SK-N-SH (cell line): ENCODE measurements at regions not wholly inside any gene's neighbourhood (a gene's known extent, or its start where the extent isn't known, plus 50 kb on each side); places are given as distances from the start of the nearest gene placed in this dataset.

ENCODE experiments used
- CTCF ChIA-PET: fragments of 300-600, 350-600 bp; formaldehyde crosslinking; extraction: SDS; loops from one replicate; lab custom pipeline; 2021; lab: Yijun Ruan, JAX
- POLR2A ChIA-PET: fragments of 350-600 bp; sonication (Branson Sonifier 250); formaldehyde crosslinking; extraction: SDS; loops from one replicate; lab custom pipeline; 2020; ENCODE audit warnings: antibody characterized with exemption, inconsistent platforms; lab: Yijun Ruan, JAX
- DNase-seq: peaks from one replicate; pipeline ENCODE4 v3.0.0; 2012
- H2AFZ ChIP-seq: fragments of 200-600 bp; sonication (generic); 2 replicates; pipeline ENCODE4 v1.8.1; 2016; ENCODE audit warnings: antibody characterized with exemption, mild to moderate bottlenecking, low read depth
- H3F3A ChIP-seq: fragments of 200-600 bp; sonication (generic); replicated peaks from 2 replicates; pipeline ENCODE3; 2016; ENCODE audit warnings: antibody characterized with exemption, mild to moderate bottlenecking; ENCODE audit not compliant: insufficient read depth
- H3K27ac ChIP-seq, 2 experiments: fragments of 200-500 bp in 1 of 2; fragments of 200-600 bp in 1 of 2; sonication (Bioruptor generic) in 1 of 2; sonication (generic), shearing (Covaris generic) in 1 of 2; 2 replicates each; pipeline versions ENCODE4 v1.5.1 to v1.6.1; 2014 to 2016; ENCODE audit warnings: low read depth in 2 of 2, inconsistent platforms in 1 of 2, low read length in 1 of 2, mild to moderate bottlenecking in 1 of 2, mixed read lengths in 1 of 2
- H3K27me3 ChIP-seq: fragments of 200-600 bp; sonication (generic), shearing (Covaris generic); 2 replicates; pipeline ENCODE4 v1.6.1; 2016; ENCODE audit warnings: mixed run types; ENCODE audit not compliant: insufficient read depth
- H3K36me3 ChIP-seq, 2 experiments: fragments of 200-500 bp in 1 of 2; fragments of 200-600 bp in 1 of 2; sonication (Bioruptor generic) in 1 of 2; sonication (generic) in 1 of 2; replicated peaks in 1 of 2; 2 replicates each; pipeline versions ENCODE3 to v1.5.1; 2014 to 2016; ENCODE audit warnings: low read length in 1 of 2, mild to moderate bottlenecking in 1 of 2; ENCODE audit not compliant: insufficient read depth in 2 of 2, control insufficient read depth in 1 of 2
- H3K4me1 ChIP-seq, 2 experiments: fragments of 200-500 bp in 1 of 2; fragments of 200-600 bp in 1 of 2; sonication (Bioruptor generic) in 1 of 2; sonication (generic), shearing (Covaris generic) in 1 of 2; 2 replicates each; pipeline versions ENCODE4 v1.5.1 to v1.6.1; 2014 to 2016; ENCODE audit warnings: low read depth in 1 of 2, low read length in 1 of 2, mixed run types in 1 of 2; ENCODE audit not compliant: insufficient read depth in 2 of 2, control insufficient read depth in 1 of 2
- H3K4me2 ChIP-seq: fragments of 200-600 bp; sonication (generic), shearing (Covaris generic); 2 replicates; pipeline ENCODE4 v1.6.1; 2017; ENCODE audit warnings: mixed run types
- H3K4me3 ChIP-seq, 2 experiments: fragments of 200-500 bp in 1 of 2; fragments of 200-600 bp in 1 of 2; sonication (Bioruptor generic) in 1 of 2; sonication (generic), shearing (Covaris generic) in 1 of 2; 2 replicates each; pipeline versions ENCODE4 v1.5.1 to v1.8.1; 2014 to 2016; ENCODE audit warnings: low read depth in 2 of 2, inconsistent platforms in 1 of 2, low read length in 1 of 2, mild to moderate bottlenecking in 1 of 2, mixed read lengths in 1 of 2, moderate library complexity in 1 of 2
- H3K79me2 ChIP-seq: fragments of 200-600 bp; sonication (generic); 2 replicates; pipeline ENCODE4 v1.8.1; 2017; ENCODE audit warnings: mild to moderate bottlenecking; ENCODE audit not compliant: insufficient read depth
- H3K9ac ChIP-seq: fragments of 200-600 bp; sonication (generic); 2 replicates; pipeline ENCODE4 v1.6.1; 2017; ENCODE audit warnings: mixed run types
- H3K9me2 ChIP-seq: fragments of 200-600 bp; sonication (generic); 2 replicates; pipeline ENCODE4 v1.6.1; 2017; ENCODE audit warnings: mixed run types
- H3K9me3 ChIP-seq: fragments of 200-600 bp; sonication (generic); 2 replicates; pipeline ENCODE4 v1.6.1; 2017; ENCODE audit warnings: mixed run types, mild to moderate bottlenecking, moderate library complexity
- H4K20me1 ChIP-seq: fragments of 200-600 bp; sonication (generic); 2 replicates; pipeline ENCODE4 v1.6.1; 2017; ENCODE audit warnings: mild to moderate bottlenecking, mixed run types; ENCODE audit not compliant: insufficient read depth
- ELF1 ChIP-seq: IDR thresholded peaks from 2 replicates; pipeline ENCODE4 v1.4.0; 2012
- EZH2phosphoT487 ChIP-seq: fragments of 200-600 bp; sonication (generic); IDR thresholded peaks from 2 replicates; pipeline ENCODE4 v1.6.1; 2017; ENCODE audit warnings: low read depth, mixed run types, mild to moderate bottlenecking, antibody characterized with exemption, moderate library complexity, borderline replicate concordance
- FOSL2 ChIP-seq: IDR thresholded peaks from 2 replicates; pipeline ENCODE4 v1.4.0; 2012; ENCODE audit warnings: low read depth, mild to moderate bottlenecking, moderate library complexity, borderline replicate concordance
- FOXJ3 ChIP-seq: sonication (generic); formaldehyde crosslinking; IDR thresholded peaks from 2 replicates; pipeline ENCODE4 v1.5.1; 2020; ENCODE audit warnings: mild to moderate bottlenecking, missing genetic modification reagents
- FOXM1 ChIP-seq: IDR thresholded peaks from 2 replicates; pipeline ENCODE4 v1.4.0; 2012; ENCODE audit warnings: low read depth, mild to moderate bottlenecking
- GATA2 ChIP-seq: sonication (generic); formaldehyde crosslinking; IDR thresholded peaks from 2 replicates; pipeline ENCODE4 v1.5.0; 2020; ENCODE audit warnings: mild to moderate bottlenecking, missing genetic modification reagents
- MAX ChIP-seq: IDR thresholded peaks from 2 replicates; pipeline ENCODE4 v1.4.0; 2012; ENCODE audit warnings: low read depth
- NFIC ChIP-seq: IDR thresholded peaks from 2 replicates; pipeline ENCODE4 v1.4.0; 2012; ENCODE audit warnings: borderline replicate concordance
- NRF1 ChIP-seq: IDR thresholded peaks from 2 replicates; pipeline ENCODE4 v1.6.1; 2012; ENCODE audit warnings: low read depth, mild to moderate bottlenecking, low read length
- PBX3 ChIP-seq: IDR thresholded peaks from 2 replicates; pipeline ENCODE4; 2012
- POLR2AphosphoS5 ChIP-seq: IDR thresholded peaks from 2 replicates; pipeline ENCODE4 v1.6.1; 2012; ENCODE audit warnings: low read depth, low read length
- RAD21 ChIP-seq: IDR thresholded peaks from 2 replicates; pipeline ENCODE4 v1.6.1; 2012; ENCODE audit warnings: mild to moderate bottlenecking, low read length
- RCOR1 ChIP-seq: fragments of 150-350 bp; IDR thresholded peaks from 2 replicates; pipeline ENCODE4 v1.6.1; 2017; ENCODE audit warnings: antibody characterized with exemption, low read length
- REST ChIP-seq: IDR thresholded peaks from 2 replicates; pipeline ENCODE4 v1.6.1; 2012; ENCODE audit warnings: mild to moderate bottlenecking, low read depth, low read length, moderate library complexity
- SMC3 ChIP-seq: IDR thresholded peaks from 2 replicates; pipeline ENCODE4 v1.6.1; 2012; ENCODE audit warnings: low read depth, low read length, improper control_type of control experiment
- TCF12 ChIP-seq: IDR thresholded peaks from 2 replicates; pipeline ENCODE4 v1.4.0; 2012
- TEAD4 ChIP-seq: IDR thresholded peaks from 2 replicates; pipeline ENCODE4 v1.4.0; 2012; ENCODE audit warnings: mild to moderate bottlenecking, borderline replicate concordance; ENCODE audit not compliant: insufficient read depth
- YY1 ChIP-seq: IDR thresholded peaks from 2 replicates; pipeline ENCODE4 v1.4.0; 2012; ENCODE audit warnings: low read depth, mild to moderate bottlenecking
- WGBS: methylation state at CpG from one replicate; pipeline ENCODE4 v1.1.6; 2017; ENCODE audit warnings: low lambda C conversion rate; 5-methylcytosine and 5-hydroxymethylcytosine counted together

- no peak overlapping the region for H3K9ac ChIP-seq
- no peaks in the 10 kb centered on the region for H3K27me3 ChIP-seq
- H3K9me3 ChIP-seq: no peaks in the 10 kb centered on the region
- ChIA-PET CTCF (no interaction called here), POLR2A (no interaction called here)
- H3K27ac ChIP-seq: no peak overlapping the region
- H3K79me2 ChIP-seq: no peaks in the 10 kb centered on the region
- H2AFZ ChIP-seq: no peak overlapping the region
- H3K4me1 ChIP-seq: no peaks in the 10 kb centered on the region
- no peaks in the 10 kb centered on the region for H4K20me1 ChIP-seq
- no peak overlapping the region for H3K4me2 ChIP-seq
- H3K36me3 ChIP-seq: no peaks in the 10 kb centered on the region
- WGBS: 69% methylated on average over 3 of the region's 3 CpGs
- H3K9me2 ChIP-seq: no peaks in the 10 kb centered on the region
- TF ChIP-seq EZH2phosphoT487: no peak
- no peak for TF ChIP-seq FOXM1
- TF ChIP-seq TCF12: no peak
- TF ChIP-seq POLR2AphosphoS5: no peak
- TF ChIP-seq RAD21: no peak
- TF ChIP-seq MAX: no peak
- no peak for TF ChIP-seq TEAD4
- no peak for TF ChIP-seq GATA2
- no peak for TF ChIP-seq FOXJ3
- TF ChIP-seq NFIC: no peak
- no peak for TF ChIP-seq PBX3
- TF ChIP-seq FOSL2: no peak
- TF ChIP-seq, all 33 proteins: peak for 0
- no peaks in the 10 kb centered on the region for H3F3A ChIP-seq
- DNase-seq: no peak
- H3K4me3 ChIP-seq: no peak overlapping the region
These were observed 1680.3 kb downstream of the REEP3 start for GRCh38 chr10:65201491-65201890.

- Histone ChIP-seq H2AFZ (no peak overlapping the region), H3K4me1 (no peaks in the 10 kb centered on the region), H3K79me2 (no peaks in the 10 kb centered on the region), H3K9ac (no peak overlapping the region), H3K4me2 (no peak overlapping the region), H4K20me1 (no peaks in the 10 kb centered on the region), H3K9me2 (no peaks in the 10 kb centered on the region), H3K4me3 (no peak overlapping the region), H3K27me3 (no peaks in the 10 kb centered on the region), H3K9me3 (no peaks in the 10 kb centered on the region), H3F3A (no peaks in the 10 kb centered on the region), H3K36me3 (no peaks in the 10 kb centered on the region), H3K27ac (no peak overlapping the region)
- DNase-seq: no peak
- no peak for TF ChIP-seq POLR2AphosphoS5
- TF ChIP-seq ELF1: no peak
- TF ChIP-seq NRF1: no peak
- no peak for TF ChIP-seq SMC3
- no peak for TF ChIP-seq RCOR1
- TF ChIP-seq REST: no peak
- TF ChIP-seq GATA2: no peak
- TF ChIP-seq YY1: no peak
- TF ChIP-seq EZH2phosphoT487: no peak
- ChIA-PET POLR2A (no interaction called here), CTCF (no interaction called here)
- WGBS: 89% methylated on average over 1 of the region's 1 CpG
These were observed 1683.8 kb downstream of the REEP3 start for GRCh38 chr10:65204999-65205398.
